GM18502 (cell line): ENCODE measurements at regions not wholly inside any gene's neighbourhood (a gene's known extent, or its start where the extent isn't known, plus 50 kb on each side); places are given as distances from the start of the nearest gene placed in this dataset.
A peak's percentile ranks its signal among the peaks of the same experiment; 100 is the strongest.

Experiments
- ATAC-seq: cut with Tn5 transposase; IDR thresholded peaks from one replicate; pipeline ENCODE4 v1.9.1; 2021; ENCODE audit warnings: mild to moderate bottlenecking; ENCODE audit not compliant: unreplicated experiment, poor library complexity

DNA sequence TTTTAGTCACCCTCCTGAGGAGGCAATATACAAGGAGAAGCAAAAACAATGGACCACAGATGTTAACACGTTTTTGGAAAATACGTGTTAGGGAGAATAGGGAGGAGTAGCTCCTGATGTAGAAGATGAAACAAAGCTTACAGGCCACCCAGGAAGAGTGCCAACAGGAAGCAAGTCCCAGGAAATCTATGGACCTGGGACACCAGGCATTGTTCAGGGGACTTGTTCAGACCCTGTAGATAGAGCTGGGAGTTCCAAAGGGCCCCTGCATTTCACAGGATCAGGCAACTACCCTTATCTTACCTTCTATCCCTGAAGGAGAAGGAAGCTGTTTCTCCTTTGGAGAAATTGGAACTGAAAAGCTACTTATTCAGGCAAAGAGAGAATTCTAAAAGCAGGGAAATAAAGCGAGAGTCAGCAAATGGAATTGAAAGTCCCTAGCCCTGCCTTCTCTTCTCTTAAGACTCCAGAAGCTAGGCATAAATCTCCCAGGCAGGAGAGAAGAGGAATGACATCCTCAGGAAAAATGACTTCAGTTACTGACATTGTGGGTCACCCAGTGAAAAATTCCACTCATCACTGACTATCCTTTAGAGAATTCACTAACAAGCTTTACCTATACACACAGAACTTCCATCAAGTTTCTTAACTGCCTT lies 77.7 kb upstream of the FAM3C start:
- no peak for ATAC-seq

DNA sequence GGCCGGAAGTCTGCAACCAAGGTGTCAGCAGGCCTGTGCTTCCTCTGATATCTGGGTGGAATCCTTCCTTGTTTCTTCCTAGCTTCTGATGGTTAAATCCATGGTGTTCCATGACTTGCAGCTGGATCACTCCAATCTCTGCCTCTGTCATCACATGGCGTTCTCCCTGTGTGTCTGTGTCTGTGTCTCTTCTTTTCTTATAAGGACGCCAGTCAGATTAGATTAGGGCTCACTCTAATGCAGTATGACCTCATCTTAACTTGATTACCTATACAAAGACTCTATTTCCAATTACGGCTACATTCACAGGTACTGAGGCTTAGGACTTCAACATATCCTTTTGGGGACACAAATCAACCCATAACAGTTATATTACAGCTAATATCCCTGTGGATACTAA lies 70.3 kb upstream of the FAM3C start:
- ATAC-seq, result no peak

DNA sequence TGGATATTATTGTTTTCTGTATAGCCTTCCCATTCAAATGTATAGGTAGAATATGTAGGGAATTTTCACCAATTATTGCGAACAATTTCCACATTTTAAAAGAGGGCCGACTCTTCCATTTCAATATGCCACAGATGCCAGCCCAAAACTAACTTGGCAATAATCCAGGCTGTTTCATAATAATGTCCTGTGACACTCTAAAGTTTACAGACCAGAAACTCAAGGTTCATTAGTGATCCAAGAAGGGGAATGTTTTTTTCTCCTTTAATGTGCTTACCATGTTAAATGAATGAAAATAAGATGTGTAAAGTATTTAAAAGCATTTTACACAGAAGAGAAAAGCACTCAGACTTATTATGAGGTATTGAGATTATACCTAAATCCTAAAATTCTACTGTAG lies 63.0 kb upstream of the FAM3C start:
- no peak for ATAC-seq

GRCh38 chr7:121456785-121457359 lies 60.8 kb upstream of the FAM3C start:
- ATAC-seq, result no peak

GRCh38 chr7:121456015-121456414 lies 59.9 kb upstream of the FAM3C start:
- no peak for ATAC-seq

- no peak for ATAC-seq
Observed at GRCh38 chr7:121452389-121452788, 56.3 kb upstream of the FAM3C start.

DNA sequence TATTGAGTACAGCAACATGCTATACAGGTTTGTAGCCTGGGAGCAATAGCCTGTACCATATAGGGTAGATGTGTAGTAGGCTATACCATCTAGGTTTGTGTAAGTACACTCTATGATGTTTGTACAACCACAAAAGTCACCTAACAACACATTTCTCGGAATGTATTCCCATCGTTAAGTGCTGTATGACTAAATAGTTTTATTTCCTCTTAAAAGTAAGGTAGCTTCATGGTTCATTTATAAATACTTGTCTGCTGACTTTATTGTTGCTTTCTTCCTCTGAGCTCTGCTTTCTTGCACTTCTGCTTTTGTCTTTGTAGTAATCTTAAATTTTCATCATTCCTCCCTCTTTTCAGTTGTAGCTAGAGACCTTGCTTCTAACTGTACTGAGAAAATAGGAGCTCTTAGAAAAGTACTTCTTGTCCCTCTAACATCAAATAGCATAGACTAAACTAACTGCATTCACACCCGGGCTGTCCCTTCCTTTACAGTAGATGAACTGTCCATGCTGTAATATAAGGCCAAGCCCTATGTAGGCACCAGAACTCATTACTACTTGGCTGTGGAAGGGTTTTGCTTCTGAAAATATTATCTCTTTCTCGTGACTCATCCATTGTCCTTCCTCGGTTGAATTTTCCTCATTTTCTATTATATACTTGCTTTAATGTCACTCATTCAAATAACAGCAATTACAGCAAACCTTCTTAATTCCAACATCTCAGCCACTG lies 55.4 kb upstream of the FAM3C start:
- ATAC-seq, result peak; percentile 50

DNA sequence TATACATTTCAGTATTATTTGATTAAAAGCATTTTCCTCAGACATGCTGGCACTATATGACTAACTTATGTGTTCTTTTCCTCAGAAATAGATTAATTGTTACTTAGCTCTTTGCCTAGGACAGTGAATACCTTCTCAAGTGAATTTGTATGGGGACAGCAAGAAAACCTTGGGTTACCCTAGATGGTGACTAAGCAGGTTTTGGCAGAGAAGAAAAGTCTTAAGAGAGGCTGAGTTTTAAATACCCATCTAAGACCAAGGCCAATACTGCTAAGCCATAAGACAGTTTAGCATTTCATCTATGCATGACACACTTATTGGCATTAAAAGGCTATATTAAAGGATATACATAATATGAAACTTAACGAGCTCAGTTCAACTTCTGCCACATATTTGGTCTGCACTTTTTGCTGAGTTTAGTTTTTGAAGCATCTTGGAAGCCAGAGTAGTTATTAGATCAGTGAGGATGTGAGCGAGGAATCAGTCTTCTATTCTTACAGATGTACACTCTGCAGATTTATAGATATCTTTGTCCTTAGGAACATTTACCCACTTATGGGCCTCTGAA lies 54.6 kb upstream of the FAM3C start:
- ATAC-seq, result no peak

GRCh38 chr7:121449735-121450240 lies 53.7 kb upstream of the FAM3C start:
- no peak for ATAC-seq

GRCh38 chr7:121449329-121449728 lies 53.2 kb upstream of the FAM3C start:
- no peak for ATAC-seq

- no peak for ATAC-seq
Observed at GRCh38 chr7:121448429-121448828, 52.3 kb upstream of the FAM3C start.

- ATAC-seq, result no peak
Observed at GRCh38 chr7:121447911-121448300, 51.8 kb upstream of the FAM3C start.

- ATAC-seq, result no peak
Observed at GRCh38 chr7:121447243-121447910, 51.3 kb upstream of the FAM3C start.

DNA sequence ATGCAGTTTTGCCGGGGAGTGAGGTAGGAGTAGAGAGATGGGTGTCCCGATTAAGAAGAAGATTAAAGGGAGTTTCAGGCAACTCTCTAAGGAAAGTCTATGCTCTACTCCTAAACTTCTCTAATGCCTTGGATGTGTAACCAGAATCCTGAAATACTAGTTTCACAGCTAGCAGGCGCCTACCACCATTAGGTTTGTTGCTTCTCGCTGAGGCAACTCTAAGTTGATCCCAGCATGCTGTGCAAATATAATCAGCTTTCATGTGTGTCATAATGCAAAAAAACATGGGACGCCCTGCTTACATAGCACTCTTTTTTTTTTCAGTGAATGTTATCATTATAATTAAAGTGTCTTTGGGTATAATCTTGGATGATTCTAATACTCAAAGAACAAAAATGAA lies 50.4 kb upstream of the FAM3C start:
- ATAC-seq, result no peak
